ENCODE measurements at regions not wholly inside any gene's neighbourhood (a gene's known extent, or its start where the extent isn't known, plus 50 kb on each side); places are given as distances from the start of the nearest gene placed in this dataset.

DNA sequence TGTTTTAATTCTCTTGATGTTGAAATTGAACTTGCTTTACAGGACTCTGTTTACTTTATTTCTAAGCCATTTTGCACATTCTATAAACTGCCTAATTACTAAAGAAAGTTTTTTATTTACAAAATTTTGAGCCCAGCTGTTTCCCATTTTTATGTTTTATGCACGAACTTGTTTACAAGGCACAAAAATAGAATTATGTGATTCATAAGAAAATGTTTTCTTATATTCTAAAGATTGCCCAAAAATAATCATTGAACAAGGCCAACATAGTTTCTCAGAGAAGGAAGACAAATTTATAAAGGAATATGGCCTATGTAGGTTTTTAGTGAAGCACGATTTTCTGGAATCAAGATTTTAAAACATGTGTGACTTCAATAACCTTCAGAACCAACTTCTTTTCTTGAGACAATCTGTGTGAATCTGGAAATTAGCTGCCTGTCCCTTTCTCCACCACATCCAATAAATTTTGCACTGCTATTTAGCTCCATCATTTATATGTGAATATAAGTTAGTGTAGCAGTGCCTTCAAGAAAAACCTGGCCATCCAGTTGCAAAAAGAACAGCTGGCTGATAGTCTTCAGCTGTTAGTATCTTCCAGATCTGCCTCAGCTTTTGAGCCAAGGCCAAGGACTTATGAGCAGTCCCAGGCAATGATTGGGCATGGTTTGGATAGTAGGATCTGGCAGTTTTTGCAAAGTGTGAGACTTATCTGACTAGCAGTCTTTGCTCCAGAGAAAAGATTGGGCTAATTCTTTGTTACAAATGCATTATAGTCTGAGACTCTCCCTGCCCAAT, 253.2 kb upstream of the COL3A1 start:
- no peak for DNase-seq

DNA sequence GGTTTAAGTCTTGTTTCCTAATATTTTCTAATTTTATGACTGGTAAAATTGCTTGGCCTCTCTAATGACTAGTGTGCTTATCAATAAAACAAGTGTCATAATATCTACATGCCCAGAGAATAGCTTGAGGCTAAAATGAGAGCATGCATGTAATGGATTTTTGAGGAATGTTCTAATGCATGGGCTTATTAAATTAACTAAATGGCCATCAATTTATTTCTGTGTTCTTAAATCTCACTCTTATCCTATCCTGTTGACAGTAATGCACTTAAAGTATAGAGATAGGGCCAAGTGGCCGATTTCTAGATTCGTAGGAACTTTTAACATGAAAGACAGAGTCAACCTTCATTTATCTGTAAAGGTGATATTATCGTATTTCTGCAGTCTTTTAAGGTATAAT, 252.4 kb upstream of the COL3A1 start:
- no peak for DNase-seq

DNA sequence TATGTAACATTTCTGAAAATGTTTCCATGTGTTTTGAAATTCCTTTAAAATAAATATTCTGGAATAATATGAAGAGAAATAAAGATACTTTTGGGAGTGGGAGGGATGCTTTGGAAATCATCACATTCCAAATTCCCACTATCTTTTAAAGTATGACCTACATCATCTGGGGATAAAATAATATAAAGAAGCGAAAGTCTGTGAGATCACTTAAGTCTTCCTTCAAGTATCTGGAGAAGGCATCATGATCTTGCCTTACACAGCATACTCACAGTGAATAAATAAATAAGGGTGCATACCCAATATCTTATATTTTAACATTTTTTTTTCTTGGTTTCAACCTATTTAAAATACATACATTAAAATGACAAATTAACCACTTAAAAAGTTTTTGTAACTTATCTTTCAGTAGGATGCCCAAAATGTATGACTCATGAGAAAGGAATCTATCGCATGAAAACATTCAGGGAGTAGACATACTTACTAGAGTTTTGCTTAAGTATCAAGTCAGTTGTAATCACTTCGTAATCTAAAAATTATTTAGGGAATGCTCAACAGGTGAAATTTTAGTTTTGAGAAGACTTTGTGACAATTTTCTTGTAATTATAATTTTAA, 248.3 kb upstream of the COL3A1 start:
- DNase-seq: no peak

DNA sequence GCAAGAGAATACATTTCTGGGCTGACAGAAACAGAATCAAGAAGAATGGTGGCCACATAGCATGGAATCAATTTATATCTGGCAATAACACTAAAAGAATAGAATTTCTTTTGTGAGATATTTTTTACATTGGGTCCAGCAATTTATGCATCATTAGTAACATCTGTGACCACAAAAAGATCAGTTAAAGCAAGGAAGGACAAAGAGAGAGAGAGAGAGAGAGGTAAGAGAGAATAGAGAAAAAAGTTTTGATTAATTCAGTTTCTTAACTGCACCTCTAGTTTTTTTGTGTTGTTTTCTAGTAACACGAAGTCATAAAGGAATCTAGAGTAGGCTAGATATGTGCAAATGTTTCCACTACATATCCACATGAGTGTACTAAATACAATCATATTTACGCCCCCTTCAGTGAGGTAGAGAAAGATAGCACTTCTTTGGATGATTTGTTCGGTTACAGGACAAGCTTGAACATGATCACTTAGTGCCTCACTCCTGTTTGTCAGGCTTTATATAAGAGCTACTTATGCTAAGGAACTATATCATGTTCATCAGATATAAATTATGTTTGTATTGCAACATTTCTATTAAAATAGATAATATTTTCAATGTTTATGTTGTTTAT, 247.4 kb upstream of the COL3A1 start:
- DNase-seq: no peak

DNA sequence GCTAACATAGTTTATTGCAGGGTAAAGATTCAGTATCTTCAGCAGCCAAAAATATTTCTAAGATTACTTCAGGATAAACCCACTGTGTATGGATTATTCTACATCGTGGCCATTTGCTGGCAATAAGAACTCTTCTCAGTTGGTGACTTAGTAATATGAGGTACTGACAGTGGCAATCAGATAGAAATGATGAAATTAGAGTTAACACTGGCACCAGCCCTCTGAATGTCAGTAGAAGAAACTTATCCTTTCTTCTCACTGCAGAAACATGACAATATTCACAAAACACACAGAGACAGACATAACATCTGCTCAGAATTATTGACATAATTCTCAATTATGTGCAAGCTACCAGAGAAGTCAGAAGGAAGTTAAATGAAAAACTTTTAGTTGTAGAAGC, 246.3 kb upstream of the COL3A1 start:
- DNase-seq: no peak

DNA sequence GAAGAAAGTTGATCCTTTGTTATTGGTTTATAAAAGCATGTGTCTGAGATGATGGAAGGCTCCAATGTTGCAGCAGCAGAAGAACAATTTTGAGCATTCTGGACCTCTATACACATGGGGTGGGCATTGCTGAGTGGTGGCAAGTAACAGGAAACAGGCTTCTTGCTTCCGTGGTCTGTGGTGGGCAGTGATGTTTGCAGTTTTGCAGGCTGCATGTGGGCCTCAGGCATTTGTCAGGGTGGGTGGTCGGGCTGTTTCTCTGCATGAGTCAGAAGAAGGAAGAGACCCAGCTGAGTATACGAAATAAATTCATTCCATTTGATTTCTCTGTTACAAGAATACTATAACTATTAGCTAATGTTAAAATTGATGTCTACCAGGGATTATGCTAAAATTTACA, 239.5 kb upstream of the COL3A1 start:
- no peak for DNase-seq

DNA sequence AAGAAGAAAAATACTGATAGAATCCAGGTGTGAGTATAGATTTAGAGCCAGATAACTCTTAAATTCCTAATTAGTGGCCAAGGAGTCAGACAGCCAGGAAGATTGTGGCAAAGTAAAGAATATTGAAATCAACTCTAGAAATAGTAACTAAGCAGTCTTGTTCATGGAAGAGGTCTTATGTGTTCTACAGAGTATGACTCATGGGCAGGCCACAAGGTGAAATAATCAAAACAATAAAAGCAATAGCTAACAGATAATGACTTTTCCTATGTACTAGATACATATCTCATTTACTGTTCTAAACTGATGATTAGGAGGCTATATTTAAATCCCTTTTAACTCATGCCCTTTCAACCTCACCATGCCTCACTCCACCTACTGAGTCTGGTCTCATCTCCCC, 227.4 kb upstream of the COL3A1 start:
- DNase-seq: no peak

DNA sequence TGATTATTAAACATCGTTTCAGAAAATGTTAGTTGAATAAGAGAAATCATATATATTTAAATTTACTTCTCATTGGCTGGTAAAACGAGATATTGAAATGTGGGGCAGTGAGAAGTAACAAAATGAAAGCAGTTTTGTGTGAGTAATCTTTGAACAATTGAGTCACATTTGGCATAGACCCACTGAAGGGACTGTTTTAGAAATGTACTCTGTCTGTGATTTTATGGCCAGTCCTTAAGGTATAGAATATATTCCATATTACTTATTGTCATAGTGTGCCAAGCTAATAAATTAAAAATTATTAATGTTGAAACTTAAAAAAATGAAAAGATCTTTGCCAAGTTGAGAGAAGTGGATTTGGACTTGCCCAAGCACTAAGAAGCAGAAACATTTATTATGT, 222.4 kb upstream of the COL3A1 start:
- DNase-seq: no peak

DNA sequence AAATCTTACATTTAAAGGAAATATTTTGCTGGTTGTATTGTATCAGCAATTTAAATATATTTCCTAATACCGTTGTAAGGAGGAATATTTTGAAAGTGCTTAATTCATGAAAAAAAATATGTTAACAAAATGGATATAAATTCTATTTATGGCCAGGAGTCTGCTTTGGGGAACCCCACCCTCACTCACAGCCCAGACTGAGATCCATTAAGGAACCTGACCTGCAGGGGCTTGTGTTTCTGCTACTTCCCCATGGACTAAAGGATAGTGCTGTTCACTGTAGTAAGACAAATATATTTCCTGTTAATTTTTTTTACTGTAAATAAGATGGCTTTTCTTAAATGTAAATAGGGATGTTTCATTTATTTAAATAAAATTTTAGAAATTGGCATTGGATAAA, 221.9 kb upstream of the COL3A1 start:
- DNase-seq: no peak

DNA sequence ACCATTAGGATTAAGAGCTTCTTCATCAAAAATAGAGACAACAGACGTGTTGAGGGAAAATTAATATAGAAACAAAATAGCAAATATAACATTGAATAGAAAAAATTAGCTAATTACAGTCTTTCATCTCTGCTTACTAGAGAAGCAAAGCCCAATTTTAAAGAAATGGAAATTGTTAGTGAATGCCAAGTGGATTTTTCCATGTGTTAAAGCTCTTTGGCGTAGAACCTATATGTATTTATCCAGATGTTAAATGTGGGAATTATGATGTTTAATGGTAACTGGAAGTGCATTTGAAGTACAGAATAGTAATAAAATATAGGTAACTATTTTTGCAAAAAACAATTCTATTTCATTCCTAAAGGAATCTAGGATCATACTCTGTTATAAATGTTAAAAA, 212.0 kb upstream of the COL3A1 start:
- DNase-seq: no peak

DNA sequence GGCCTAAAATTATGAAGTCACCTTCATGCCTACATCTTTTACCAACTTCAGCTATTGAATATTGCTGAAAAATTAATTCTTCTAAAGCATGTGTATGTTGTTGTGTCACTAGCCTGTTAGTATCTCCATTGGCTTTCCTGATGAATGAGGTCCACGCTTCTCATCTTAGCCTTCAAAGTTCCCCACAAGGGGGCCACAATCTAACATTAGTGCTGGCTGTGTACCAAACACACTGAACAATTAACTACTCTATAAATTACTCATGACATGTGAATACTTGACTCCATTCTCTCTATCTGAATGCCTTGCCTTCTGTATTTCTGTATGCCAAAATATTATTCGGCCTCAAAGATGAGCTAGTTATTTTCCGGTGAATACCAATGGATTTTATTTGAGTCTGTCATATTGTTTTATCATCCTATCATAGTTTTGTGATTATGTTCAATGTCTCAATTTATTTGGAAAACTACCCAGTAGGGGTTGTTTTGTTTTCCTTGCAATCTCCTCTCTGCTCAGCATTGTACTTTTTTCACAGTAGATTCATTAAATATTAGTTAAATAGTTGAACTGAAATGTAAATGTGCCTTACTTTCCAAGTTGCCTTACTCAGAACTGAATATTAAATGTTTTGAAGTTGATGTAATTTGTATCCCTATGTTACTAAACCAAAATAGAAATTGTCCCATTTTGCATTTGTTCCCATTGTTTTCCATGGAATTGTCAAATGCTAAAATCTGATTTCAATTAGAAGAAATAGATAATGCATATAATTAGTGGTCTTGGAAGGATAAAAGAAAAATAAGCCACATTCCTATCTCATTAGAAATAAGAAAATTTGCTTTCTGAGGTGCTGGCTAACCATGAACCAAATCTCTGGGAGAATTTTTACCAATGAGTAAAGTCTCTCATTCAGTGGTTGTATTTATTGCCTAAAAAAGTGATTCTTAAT, 208.4 kb upstream of the COL3A1 start:
- peak; percentile 24 for DNase-seq

DNA sequence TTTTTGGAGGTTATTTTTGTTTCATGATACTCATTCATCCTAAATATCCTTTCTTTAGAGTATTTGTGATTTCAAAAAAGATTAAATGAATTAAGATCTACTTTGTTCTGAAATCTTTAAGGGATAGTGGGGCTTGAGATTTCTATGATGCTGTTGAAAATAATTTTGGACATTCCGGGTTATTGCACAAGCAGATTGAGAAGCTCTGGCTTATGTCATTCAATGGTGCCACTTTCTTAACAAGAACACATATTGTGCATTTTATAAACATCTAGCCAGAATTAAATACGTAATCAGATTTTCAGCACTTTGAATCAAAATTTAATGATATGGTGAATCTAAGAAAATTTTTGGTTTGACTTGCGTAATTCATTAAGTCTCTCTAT, 207.7 kb upstream of the COL3A1 start:
- no peak for DNase-seq

DNA sequence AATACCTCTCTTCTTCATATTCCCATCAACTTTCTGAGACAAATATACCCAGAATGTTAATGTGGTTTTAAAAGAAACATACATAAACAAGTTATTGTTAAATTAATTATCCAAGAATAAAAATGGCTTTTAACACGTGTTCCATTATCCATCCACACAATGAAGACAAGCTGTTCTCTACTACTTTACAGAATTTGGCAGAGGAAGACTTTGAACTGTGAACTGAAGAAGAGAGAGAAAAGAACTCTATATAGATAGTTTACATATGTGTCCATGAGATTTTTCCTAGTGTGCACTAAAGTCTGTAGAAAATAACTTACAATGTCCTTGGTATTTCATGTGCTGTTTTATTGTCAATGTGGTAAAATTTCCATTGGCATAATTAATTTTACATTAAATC, 207.0 kb upstream of the COL3A1 start:
- no peak for DNase-seq

DNA sequence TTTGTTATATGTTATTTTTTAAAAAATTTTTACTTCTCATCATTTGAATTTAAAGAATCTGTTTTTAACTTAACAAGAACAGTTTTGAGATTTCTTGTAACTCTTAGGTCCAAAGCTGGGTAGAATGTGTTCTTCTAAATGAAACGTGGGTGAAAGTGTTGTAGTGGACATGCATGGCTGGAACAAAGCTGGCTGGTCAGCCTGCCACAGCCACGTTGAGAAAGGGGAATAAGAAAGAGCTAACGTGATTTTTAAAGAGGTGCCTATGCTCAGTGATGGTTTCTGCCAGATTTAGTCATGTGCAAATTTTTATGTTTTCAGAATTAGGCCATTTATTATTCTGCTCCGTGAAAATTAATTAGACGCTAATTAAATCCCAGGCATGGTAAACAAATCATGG, 203.9 kb upstream of the COL3A1 start:
- no peak for DNase-seq

DNA sequence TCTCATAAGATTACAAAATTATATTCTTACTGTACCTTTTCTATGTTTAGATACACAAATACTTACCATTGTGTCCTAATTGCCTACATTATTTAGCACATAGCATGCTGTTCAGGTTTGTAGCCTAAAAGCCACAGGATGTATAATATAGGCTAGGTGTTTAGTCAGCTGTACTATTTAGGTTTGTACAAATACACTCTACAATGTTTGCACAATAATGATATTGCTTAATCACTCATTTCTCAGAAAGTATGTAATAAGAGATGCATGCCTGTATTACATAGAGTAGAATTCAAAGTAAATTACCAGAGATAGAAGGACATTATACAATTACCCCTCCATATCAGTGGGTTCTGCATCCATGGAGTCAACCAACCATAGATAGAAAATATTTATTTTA, 201.1 kb upstream of the COL3A1 start:
- peak; percentile 39 for DNase-seq

DNA sequence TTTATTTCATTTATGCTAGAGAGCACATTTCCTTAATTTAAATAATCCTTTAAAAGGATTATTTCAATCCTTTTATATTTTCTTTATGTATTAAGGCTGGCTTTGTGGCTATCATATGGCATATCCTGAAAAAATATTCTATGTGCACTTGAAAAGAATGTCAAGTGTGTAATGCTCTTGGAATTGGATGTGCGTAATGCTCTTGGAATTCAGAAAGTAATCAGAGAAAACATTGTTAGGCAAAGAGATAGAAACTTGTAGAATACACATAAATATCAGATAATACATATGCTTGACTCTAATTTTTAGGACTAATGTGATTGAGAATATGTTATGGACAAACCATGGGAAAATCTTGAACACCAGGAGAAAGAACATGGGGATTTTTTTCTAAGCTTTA, 197.5 kb upstream of the COL3A1 start:
- no peak for DNase-seq

DNA sequence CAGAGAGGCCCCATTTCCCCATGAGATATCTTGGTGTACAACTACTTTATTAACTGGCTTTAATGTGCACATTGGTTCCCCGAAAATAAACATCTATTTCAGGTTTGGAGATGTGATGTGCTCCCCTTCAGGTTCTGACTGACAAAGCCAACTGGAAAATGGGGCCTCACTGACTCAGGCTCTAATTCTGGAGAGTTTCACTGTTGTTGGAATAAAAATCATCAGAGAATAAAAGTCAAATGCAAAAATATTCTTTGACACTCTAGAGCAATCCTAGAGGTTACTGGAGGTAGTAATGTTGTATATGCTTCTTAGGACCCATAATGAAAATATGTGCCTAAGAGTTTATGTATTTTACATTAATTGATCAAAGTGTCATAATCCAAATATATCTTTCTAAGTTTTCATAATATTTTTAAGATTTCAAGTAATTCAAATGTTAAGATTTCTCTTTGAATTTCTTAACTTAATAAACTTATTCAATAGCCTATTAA, 189.9 kb upstream of the COL3A1 start:
- DNase-seq: no peak

DNA sequence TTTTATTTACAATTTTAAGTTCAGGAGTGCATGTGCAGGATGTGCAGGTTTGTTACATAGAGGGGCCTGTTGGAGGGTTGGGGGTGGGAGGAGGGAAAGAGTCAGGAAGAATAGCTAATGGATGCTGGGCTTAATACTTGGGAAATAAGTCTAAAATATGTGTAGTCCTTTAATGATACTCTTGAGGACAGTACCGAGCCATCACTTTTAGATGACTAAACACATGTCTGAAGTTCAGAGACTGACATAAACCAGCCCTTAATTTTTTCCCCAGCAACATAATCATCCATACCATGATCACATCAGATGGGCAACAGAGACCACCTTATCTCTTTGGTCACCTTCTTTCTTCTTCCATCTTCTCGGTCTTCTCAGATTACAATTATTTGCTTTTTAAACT, 189.1 kb upstream of the COL3A1 start:
- DNase-seq: no peak

DNA sequence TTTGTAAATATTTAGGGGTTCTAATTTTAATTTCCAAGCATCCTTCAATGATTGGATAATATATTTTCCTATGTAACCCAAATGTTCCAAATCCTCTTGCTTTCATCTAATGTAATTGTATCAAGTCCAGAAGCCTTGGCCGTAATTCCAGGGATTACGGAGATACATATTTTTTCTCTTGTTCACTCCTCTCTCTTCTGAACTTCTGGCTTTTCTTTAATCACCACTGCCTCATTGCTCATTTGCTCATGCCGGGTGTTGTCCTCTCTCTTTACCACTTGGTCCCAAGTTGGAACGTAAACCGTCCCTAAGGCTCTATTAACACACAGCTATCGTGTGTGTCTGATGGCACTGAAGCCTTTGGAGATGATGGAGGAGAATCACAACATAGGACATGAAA, 188.7 kb upstream of the COL3A1 start:
- DNase-seq: no peak

DNA sequence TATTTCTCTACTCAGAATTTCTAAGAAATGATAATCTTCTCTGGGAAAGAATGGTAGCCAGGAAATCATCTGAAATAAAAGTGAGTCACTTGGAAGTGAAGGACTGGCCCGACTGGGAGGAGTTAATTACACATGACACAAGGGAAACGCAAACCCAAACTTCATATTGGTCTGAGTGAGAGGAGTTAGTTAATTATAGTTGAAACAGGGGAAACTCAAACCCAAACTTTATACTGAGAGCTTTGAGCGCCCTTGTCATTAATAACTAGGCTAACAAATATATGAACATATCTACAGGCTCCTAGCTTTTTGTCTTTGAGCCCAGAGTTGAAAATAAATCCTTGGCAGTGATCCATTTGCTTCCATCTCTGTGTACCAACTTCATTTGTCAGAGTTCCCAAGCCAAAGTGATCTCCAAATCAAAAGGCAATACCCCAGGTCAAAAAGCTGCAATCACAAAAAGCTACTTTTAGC, 187.8 kb upstream of the COL3A1 start:
- DNase-seq: no peak

DNA sequence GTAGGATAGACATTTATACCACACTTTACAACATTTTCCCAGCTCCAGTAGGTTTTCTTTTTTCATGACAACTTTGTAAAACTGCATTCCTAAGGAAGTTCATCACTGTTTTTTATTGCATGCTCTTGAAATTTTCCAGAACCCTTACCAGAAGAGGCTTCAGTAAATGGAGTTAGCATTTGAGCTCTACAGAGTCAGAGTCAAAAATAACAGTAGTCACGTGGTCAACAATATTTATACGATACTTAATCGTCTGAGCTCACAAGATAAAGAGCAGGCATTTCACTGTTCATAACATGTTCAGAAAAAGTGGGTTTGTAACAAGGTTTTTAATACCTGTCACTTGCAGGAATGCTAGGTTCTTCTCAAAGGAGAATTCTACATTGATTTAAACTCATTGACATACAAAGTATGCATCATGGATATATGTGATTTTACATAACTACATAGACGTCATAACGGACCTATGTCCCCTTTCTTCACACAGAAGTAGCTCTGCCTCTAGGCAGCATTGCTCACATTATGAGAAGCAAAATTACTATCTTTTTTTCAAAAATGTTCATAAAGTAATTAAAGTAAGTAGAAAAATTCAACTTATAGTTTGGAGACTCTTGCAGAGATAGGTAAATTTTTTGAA, 187.0 kb upstream of the COL3A1 start:
- no peak for DNase-seq

DNA sequence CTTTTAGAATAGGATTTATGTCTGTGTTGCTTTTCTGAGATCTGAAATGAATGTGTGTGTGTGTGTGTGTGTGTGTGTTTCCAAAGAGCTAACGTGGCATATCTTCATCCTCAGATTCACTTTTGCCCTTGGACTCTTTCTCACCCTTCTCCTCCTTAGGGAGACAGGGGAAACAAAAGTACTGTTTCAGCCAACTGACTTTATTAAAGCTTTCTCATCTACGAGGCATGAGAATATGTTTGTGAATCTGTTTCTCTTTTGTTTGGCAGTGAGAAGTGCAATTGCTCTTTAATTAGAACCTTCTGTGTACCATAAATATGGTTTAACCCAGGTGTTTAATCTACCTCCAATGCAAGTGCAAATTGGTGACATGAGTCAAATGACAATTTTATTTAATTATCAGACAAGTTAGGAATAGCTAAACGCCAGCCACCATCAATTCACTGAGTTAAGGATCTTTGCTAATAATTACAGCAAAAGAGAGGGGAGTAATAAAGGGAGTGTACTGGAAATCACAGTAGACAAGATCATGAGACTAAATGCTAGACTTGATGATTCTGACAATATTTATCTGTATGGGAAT, 186.4 kb upstream of the COL3A1 start:
- no peak for DNase-seq

Data from SHP77 treated with DMSO at 0.1 percent for 48 hours (cell line).